Activated naive CD8-positive, alpha-beta T cell treated with anti-CD3 and anti-CD28 coated beads, Interleukin-2, amount 10 ng/mL, durations not matched to agents 7 days and 5 days (primary cell): ENCODE measurements at regions not wholly inside any gene's neighbourhood (a gene's known extent, or its start where the extent isn't known, plus 50 kb on each side); places are given as distances from the start of the nearest gene placed in this dataset.

Experiments
- ATAC-seq: fragments of 150-1000 bp; cut with Tn5 transposase; one replicate; pipeline ENCODE4 v1.10.0; 2021; ENCODE audit warnings: low read depth, moderate library complexity
- POLR2A ChIA-PET: fragments of 350-600 bp; sonication (Branson Sonifier 250); formaldehyde crosslinking; loops from one replicate; lab custom pipeline; 2021; ENCODE audit warnings: antibody characterized with exemption; lab: Charles Lee
- DNase-seq: peaks from one replicate; pipeline ENCODE4 v3.0.0; 2021
- H3K27ac Mint-ChIP-seq: one replicate; pipeline ENCODE4 v1.8.0; 2022; ENCODE audit warnings: mild to moderate bottlenecking, mixed read lengths
- H3K27me3 Mint-ChIP-seq: one replicate; pipeline ENCODE4 v1.8.0; 2022; ENCODE audit warnings: mild to moderate bottlenecking, moderate library complexity, mixed read lengths
- H3K36me3 Mint-ChIP-seq: one replicate; pipeline ENCODE4 v1.8.0; 2021; ENCODE audit warnings: mild to moderate bottlenecking, mixed read lengths
- H3K4me1 Mint-ChIP-seq: one replicate; pipeline ENCODE4 v1.8.0; 2021; ENCODE audit warnings: mixed read lengths
- H3K4me3 Mint-ChIP-seq: one replicate; pipeline ENCODE4 v1.8.0; 2022; ENCODE audit warnings: mild to moderate bottlenecking, moderate library complexity, mixed read lengths
- H3K9me3 Mint-ChIP-seq: one replicate; pipeline ENCODE4 v1.8.0; 2021; ENCODE audit warnings: mixed read lengths

GRCh38 chr16:87015021-87015420, 302.2 kb downstream of the C16orf95 start:
- Mint-ChIP-seq H3K4me1 (no peaks in the 10 kb centered on the region), H3K27ac (no peak overlapping the region), H3K27me3 (peaks cover 9% of the 10 kb centered on the region), H3K36me3 (no peaks in the 10 kb centered on the region), H3K9me3 (no peaks in the 10 kb centered on the region), H3K4me3 (no peak overlapping the region)
- ATAC-seq (no peak), DNase-seq (no peak)
- POLR2A ChIA-PET = no interaction called here

- POLR2A ChIA-PET = no interaction called here
- no peaks in the 10 kb centered on the region for H3K4me1 Mint-ChIP-seq
- no peak overlapping the region for H3K4me3 Mint-ChIP-seq
- no peak overlapping the region for H3K27ac Mint-ChIP-seq
- no peaks in the 10 kb centered on the region for H3K36me3 Mint-ChIP-seq
- H3K27me3 Mint-ChIP-seq = peaks cover 9% of the 10 kb centered on the region
- DNase-seq (no peak), ATAC-seq (no peak)
- no peaks in the 10 kb centered on the region for H3K9me3 Mint-ChIP-seq
Measured at GRCh38 chr16:87016046-87017035, 300.9 kb downstream of the C16orf95 start.

- DNase-seq (no peak), ATAC-seq (no peak)
- Mint-ChIP-seq H3K4me3 (no peak overlapping the region), H3K27ac (no peak overlapping the region), H3K36me3 (no peaks in the 10 kb centered on the region), H3K27me3 (peaks cover 14% of the 10 kb centered on the region), H3K4me1 (no peaks in the 10 kb centered on the region), H3K9me3 (no peaks in the 10 kb centered on the region)
- POLR2A ChIA-PET = no interaction called here
Measured at GRCh38 chr16:87017371-87018012, 299.7 kb downstream of the C16orf95 start.

DNA sequence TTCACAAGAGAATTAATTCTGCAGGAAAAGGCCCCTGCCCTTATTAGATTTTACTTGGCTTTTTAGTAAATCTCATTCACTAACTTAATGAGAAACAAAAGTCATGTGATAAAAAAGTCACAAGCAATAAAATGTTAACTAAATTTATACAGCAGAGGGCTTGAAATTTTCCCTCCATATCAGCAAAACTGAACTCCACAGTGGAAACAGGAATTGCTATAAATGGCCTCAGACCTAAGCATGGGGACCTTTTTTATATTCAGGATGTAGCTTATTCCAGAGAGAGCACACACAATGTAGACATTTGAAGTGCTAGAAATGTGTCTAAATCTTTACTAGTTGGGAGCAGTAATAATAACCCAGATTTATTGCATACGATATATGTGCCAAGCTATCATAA, 291.5 kb downstream of the C16orf95 start:
- POLR2A ChIA-PET = no interaction called here
- H3K27me3 Mint-ChIP-seq = peaks cover 8% of the 10 kb centered on the region
- H3K27ac Mint-ChIP-seq = no peak overlapping the region
- no peak overlapping the region for H3K4me3 Mint-ChIP-seq
- DNase-seq = no peak
- no peaks in the 10 kb centered on the region for H3K36me3 Mint-ChIP-seq
- no peak for ATAC-seq
- H3K9me3 Mint-ChIP-seq = no peaks in the 10 kb centered on the region
- no peaks in the 10 kb centered on the region for H3K4me1 Mint-ChIP-seq

DNA sequence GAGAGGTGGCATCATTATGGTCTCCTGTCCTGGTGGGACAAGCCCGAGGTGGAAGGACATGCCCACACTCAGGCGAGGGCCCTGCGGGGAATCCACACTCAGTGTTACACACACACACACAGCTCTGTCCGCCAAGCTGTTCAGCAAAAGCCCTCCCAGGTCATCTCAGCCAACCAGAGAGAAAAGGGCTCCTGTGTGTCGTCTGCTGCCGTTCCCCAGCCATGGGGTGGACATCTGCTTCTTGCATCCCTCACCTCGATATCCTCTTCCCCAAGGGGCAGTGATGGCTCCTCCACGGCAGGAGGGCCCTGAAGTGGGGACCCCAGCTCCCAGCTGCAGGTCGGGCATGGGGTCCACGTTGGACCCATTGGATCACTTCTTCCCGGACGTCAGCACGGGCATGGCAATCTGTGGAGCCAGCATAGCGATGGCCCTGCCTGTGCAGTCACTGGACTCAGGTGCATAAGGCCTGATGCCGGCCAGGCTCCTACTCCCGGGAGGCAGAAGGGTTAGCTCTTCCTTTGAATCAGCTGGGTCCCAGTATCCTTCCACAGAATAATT, 290.1 kb downstream of the C16orf95 start:
- ATAC-seq = no peak
- DNase-seq = no peak
- Mint-ChIP-seq H3K36me3 (no peaks in the 10 kb centered on the region), H3K4me3 (no peak overlapping the region), H3K27ac (no peak overlapping the region), H3K4me1 (no peaks in the 10 kb centered on the region), H3K27me3 (peaks cover 3% of the 10 kb centered on the region), H3K9me3 (no peaks in the 10 kb centered on the region)
- POLR2A ChIA-PET = no interaction called here

DNA sequence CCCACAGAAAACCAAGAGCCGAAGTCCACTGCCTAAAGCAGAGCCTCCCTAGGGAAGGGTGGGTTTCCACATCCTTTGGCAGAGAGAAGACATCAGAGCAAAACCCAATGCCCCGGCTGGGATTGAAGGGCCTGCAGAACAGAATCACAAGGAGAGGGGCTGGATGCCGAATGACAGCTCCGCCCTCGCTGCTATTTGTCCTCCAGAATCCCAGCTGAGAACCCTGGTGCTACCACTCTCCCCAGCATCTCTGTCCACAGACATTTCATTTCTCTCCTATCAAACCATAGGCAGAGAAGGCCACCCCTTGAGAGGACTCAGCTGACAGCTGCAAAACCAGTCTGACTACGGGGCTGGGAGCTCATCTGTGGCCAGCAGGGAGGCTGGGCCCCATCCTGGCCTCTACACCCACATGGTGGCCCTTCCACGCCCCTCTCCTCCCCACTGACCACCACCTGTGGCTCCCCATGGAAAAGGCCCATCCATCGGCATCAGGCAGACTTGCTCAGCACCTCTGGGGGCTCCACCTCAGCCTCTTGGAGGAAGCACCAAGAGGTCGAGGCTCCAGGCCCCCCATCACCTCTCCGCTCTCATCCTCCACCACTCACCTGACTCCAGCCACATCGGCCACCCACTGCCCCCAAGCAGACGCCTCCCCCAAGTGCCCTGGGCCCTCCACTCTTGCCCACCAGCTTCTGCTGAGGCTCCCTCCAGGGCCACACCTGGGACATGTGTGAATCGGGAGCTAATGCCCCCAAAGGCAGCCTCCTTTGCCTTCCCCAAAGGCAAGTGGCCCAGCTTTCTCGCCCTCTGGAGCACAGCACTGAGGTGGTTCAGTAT, 288.5 kb downstream of the C16orf95 start:
- ATAC-seq (no peak), DNase-seq (no peak)
- no peaks in the 10 kb centered on the region for H3K4me1 Mint-ChIP-seq
- no peaks in the 10 kb centered on the region for H3K36me3 Mint-ChIP-seq
- POLR2A ChIA-PET = no interaction called here
- H3K4me3 Mint-ChIP-seq = no peak overlapping the region
- H3K27ac Mint-ChIP-seq = no peak overlapping the region
- H3K27me3 Mint-ChIP-seq = no peaks in the 10 kb centered on the region
- no peaks in the 10 kb centered on the region for H3K9me3 Mint-ChIP-seq

DNA sequence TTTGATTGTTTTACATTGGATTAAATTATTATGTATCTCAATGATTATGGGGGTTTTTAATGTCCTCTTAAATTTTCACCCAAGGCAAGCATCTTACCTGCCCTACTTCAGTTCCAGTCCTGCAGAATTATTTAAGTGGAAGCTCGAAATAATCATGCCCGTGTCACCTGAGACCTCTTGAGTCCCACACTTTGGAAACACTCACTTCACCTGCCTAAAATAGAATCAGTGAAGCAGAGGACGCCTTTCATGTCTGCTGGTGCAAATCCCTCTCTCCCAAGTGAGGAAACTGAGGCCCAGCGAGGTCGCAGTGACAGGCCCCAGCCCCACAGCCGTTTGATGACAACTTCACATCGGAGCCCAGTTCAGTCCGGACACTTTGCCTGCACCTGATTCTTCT, 284.6 kb downstream of the C16orf95 start:
- H3K27ac Mint-ChIP-seq = no peak overlapping the region
- no peaks in the 10 kb centered on the region for H3K9me3 Mint-ChIP-seq
- POLR2A ChIA-PET = no interaction called here
- H3K4me3 Mint-ChIP-seq = no peak overlapping the region
- no peaks in the 10 kb centered on the region for H3K36me3 Mint-ChIP-seq
- no peaks in the 10 kb centered on the region for H3K4me1 Mint-ChIP-seq
- no peak for DNase-seq
- no peak for ATAC-seq
- H3K27me3 Mint-ChIP-seq = no peaks in the 10 kb centered on the region

DNA sequence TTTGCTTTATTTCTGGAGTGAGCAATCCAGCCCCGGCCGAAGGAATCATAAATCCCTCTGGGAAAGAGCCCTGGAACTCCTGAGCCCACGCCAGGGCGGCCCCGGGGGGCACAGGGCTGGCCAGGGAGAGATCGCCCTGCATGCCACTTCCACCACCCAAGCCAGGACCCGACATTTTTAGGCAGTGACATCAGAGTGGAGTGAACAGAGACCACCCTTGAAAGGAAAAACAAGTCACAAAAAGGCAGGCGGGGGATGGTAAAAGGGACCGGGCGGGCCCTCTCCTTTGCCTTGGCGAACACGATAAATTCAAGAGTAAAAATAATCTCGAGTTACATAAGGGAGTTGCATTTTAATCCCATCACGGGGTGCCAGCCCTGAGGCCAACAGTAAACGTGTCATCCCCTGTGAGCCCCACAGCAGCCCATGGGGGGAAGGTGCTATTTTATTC, 284.1 kb downstream of the C16orf95 start:
- ATAC-seq (no peak), DNase-seq (no peak)
- H3K4me3 Mint-ChIP-seq = no peak overlapping the region
- no peaks in the 10 kb centered on the region for H3K36me3 Mint-ChIP-seq
- H3K27me3 Mint-ChIP-seq = no peaks in the 10 kb centered on the region
- H3K9me3 Mint-ChIP-seq = no peaks in the 10 kb centered on the region
- H3K27ac Mint-ChIP-seq = no peak overlapping the region
- POLR2A ChIA-PET = no interaction called here
- H3K4me1 Mint-ChIP-seq = no peaks in the 10 kb centered on the region

GRCh38 chr16:87033541-87034300, 283.5 kb downstream of the C16orf95 start:
- H3K9me3 Mint-ChIP-seq = no peaks in the 10 kb centered on the region
- POLR2A ChIA-PET = no interaction called here

DNA sequence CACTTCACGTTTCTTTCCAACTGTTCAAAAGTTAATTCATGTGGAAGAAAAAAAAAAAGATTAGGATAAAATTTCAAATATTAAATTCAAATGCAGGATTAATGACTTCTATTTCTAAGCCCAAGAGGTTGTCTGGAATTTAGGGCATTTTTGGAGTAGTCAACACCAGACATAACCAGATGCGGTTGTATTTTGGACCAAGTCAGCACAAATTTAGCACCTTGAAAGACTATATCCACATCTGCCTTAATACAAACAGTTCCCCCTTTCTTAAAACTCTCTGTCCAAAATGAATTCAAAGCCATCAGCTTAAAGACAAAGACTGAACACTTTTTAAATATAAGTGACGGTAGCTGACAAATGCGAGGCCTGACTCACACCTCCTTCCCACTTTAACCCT, 282.9 kb downstream of the C16orf95 start:
- POLR2A ChIA-PET = no interaction called here
- no peaks in the 10 kb centered on the region for H3K4me1 Mint-ChIP-seq
- no peak for ATAC-seq
- no peaks in the 10 kb centered on the region for H3K36me3 Mint-ChIP-seq
- no peaks in the 10 kb centered on the region for H3K9me3 Mint-ChIP-seq
- no peak overlapping the region for H3K27ac Mint-ChIP-seq
- H3K4me3 Mint-ChIP-seq = no peak overlapping the region
- no peak for DNase-seq
- no peaks in the 10 kb centered on the region for H3K27me3 Mint-ChIP-seq

More at GRCh38 chr16:87033541-87034300, 283.5 kb downstream of the C16orf95 start:
- DNase-seq = no peak
- H3K4me1 Mint-ChIP-seq = no peaks in the 10 kb centered on the region
- no peaks in the 10 kb centered on the region for H3K27me3 Mint-ChIP-seq
- ATAC-seq = no peak
- no peaks in the 10 kb centered on the region for H3K36me3 Mint-ChIP-seq
- no peak overlapping the region for H3K4me3 Mint-ChIP-seq
- no peak overlapping the region for H3K27ac Mint-ChIP-seq

DNA sequence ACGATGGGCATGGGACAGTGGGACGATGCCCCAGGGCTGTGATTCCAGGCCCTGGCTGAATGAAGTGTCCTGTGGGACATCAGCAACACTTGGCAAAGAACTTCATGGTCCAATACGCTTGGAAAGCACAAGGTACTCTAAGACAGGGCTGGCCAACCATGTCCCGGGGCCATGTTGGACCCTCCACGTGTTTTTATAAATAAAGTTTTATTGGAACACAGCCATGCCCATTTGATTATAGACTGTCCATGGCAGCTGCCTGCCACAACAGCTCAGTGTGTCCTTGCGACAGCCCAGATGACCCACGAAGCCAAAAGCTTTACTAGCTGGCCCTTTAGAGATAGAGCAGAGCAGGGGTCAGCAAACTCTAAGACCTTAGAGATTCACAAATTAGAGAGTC, 282.1 kb downstream of the C16orf95 start:
- no peak for ATAC-seq
- H3K9me3 Mint-ChIP-seq = no peaks in the 10 kb centered on the region
- no peak overlapping the region for H3K4me3 Mint-ChIP-seq

DNA sequence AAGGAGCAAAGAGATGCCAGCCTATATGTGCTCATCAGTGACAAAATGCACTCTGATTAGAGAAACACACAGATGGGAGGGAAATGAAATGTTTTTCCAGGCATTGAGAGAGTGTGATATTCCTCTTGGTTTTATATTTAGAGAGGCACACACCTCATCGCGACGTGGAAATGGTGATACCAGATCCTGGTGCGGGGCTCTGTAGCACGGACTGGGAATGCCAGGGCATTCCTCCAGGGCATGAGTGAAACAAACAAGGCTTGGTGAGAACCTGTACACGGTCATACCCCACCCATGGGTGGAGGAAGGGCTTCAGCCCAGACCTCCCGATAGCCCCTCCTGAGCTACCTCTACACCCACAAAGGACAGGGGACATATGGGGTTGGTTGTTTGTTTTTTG, 280.2 kb downstream of the C16orf95 start:
- H3K36me3 Mint-ChIP-seq = no peaks in the 10 kb centered on the region
- POLR2A ChIA-PET = no interaction called here
- no peak for DNase-seq
- H3K4me3 Mint-ChIP-seq = no peak overlapping the region
- no peaks in the 10 kb centered on the region for H3K9me3 Mint-ChIP-seq
- H3K27ac Mint-ChIP-seq = no peak overlapping the region
- ATAC-seq = no peak
- no peaks in the 10 kb centered on the region for H3K4me1 Mint-ChIP-seq
- no peaks in the 10 kb centered on the region for H3K27me3 Mint-ChIP-seq

More for the DNA sequence above, 282.1 kb downstream of the C16orf95 start:
- H3K27me3 Mint-ChIP-seq = no peaks in the 10 kb centered on the region
- POLR2A ChIA-PET = no interaction called here
- no peaks in the 10 kb centered on the region for H3K36me3 Mint-ChIP-seq
- no peaks in the 10 kb centered on the region for H3K4me1 Mint-ChIP-seq
- no peak overlapping the region for H3K27ac Mint-ChIP-seq
- no peak for DNase-seq
